HG02840 (cell line): ENCODE measurements at regions not wholly inside any gene's neighbourhood (a gene's known extent, or its start where the extent isn't known, plus 50 kb on each side); places are given as distances from the start of the nearest gene placed in this dataset.
A peak's percentile ranks its signal among the peaks of the same experiment; 100 is the strongest.

Experiments
- ATAC-seq: cut with Tn5 transposase; IDR thresholded peaks from one replicate; pipeline ENCODE4 v1.9.1; 2021; ENCODE audit warnings: mild to moderate bottlenecking, moderate library complexity, moderate number of reproducible peaks; ENCODE audit not compliant: unreplicated experiment, low FRiP score

GRCh38 chr15:93476491-93477177, 387.6 kb upstream of the RGMA start:
- ATAC-seq, result no peak

DNA sequence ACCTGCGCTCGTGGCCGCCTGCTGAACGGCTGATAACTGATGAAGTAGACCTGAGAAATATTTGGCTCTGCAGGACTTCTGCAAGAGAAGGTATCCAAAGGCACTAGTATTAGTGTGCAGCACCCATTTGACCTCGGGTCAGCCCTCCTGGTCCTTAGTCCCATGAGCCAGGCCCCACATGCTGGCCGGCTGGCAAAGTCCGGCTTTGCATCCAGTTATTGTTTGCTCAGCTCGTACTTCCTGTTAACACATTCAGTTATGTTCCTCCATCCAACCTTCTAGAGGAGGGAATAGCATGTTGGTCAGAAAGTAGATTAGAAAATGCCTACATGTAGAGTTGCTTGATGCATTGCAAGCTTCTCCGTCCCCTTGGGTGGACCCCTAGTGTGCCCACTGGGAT, 385.7 kb upstream of the RGMA start:
- no peak for ATAC-seq

- ATAC-seq, result no peak
These were observed 381.0 kb upstream of the RGMA start for GRCh38 chr15:93469994-93470393.

DNA sequence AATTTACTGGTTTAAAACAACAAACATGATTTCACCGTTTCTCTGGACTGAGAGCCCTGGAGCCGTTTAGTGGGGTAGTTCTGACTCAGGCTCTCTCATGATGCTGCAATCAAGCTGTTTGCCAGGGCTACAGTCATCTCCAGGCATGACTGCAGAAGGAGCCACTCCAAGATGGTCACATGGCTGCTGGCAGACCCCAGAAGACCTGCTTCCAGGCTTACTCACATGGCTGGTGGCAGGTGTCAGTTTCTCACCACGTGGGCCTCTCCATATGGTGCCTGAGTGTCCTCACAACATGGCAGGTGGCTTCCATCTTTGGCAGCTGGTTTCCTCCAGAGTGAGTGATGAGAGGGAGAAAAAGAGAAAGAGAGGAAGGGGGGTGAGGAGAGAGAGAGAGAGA, 378.3 kb upstream of the RGMA start:
- ATAC-seq, result no peak

DNA sequence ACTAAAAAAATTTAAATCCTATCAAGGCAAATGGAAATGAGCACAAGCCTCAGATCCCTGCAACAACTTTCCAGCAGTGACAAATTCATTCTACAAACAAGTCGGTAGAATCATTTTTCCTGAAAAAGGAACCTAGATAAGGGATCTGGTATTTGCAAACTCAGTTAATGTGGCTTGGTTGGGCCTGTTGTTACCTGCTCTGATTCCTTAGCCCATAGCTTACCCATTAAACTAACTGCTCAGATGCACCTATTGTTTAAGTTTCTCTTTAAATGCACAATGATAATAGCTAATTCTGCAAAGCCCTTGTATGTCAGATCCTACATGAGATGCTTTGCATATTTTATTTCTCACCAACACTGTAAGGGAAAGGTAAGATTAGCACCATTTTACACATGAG, 377.4 kb upstream of the RGMA start:
- ATAC-seq, result no peak

GRCh38 chr15:93462690-93463089, 373.7 kb upstream of the RGMA start:
- no peak for ATAC-seq

DNA sequence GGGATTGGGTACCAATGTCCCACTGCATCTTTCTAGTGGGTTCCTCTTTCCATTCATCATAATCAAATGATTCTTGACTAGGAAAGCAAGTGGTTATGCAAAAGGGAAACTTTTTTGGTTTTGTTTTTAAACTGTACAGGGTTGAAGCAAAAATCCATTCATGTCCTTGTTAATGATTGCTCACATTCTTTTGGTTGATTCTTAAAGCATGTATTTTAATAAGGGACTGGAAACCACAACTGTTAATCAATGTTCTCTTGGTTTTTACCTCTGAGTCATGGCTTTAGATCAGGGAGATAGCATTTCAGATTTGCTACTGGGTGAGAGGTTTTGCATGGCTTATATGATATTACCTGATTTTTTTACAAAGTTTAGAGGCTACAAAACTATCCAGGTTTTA, 371.7 kb upstream of the RGMA start:
- ATAC-seq, result peak; percentile 86

- ATAC-seq, result no peak
These were observed 370.4 kb upstream of the RGMA start for GRCh38 chr15:93459396-93459795.

GRCh38 chr15:93458597-93458996, 369.6 kb upstream of the RGMA start:
- no peak for ATAC-seq

- ATAC-seq, result no peak
These were observed 365.8 kb upstream of the RGMA start for GRCh38 chr15:93454788-93455187.

- ATAC-seq, result no peak
These were observed 363.7 kb upstream of the RGMA start for GRCh38 chr15:93452537-93453211.

DNA sequence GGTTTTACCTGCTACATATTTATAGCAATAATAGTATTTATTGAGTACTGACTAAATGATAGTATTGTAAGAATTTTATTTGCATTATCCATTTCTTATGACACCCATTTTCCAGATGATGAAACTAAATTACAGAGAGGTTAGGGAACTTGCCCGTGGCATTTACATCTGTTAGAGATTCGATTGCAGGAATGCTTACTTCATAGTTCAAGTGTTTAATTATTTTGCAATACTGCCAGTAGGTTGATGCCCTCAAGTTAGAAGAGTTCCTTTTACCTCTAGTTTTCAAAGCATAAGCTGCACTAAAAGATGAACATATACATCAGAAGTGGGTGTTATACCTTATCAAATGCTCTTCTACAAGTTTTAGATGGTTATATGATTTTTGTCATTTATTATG, 362.8 kb upstream of the RGMA start:
- no peak for ATAC-seq

DNA sequence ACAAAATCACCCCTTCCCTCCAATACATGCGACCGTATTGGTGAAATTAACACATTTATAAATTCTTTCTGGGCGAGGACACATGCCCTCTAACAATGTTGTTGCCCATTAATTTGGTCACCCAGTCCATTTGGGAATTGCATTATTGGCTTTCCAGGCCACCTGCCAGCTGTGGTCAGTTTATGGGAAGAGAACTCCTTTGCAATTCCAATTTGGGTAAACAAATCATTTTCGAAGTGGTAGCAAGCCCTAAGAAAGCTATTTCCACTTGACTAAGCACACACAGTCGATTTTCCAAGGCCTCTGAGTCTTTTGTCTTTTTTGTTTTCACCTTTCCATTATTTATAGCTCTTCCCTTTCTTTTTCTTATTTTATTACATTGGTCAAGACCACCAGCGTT, 362.3 kb upstream of the RGMA start:
- no peak for ATAC-seq

GRCh38 chr15:93449798-93450197, 360.8 kb upstream of the RGMA start:
- ATAC-seq, result no peak

DNA sequence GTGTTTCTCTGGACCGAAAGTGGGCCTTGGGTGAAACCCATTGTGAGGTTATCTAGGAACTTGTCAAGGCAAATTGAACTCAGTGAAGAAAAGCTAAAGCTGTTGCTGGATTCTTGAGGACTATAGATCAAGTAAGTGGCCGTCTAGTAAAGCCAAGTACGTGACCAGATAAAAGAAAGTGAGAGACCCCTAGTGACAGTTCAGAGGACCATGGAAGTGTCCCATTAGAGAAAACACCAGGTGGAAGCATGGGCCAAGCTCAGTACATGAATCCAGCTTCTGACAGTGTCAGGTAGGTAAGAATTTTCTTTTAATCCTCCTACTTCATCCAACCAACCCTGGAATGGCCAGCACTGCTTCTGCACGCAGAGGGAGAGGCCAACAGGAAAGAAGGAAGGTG, 349.3 kb upstream of the RGMA start:
- no peak for ATAC-seq

DNA sequence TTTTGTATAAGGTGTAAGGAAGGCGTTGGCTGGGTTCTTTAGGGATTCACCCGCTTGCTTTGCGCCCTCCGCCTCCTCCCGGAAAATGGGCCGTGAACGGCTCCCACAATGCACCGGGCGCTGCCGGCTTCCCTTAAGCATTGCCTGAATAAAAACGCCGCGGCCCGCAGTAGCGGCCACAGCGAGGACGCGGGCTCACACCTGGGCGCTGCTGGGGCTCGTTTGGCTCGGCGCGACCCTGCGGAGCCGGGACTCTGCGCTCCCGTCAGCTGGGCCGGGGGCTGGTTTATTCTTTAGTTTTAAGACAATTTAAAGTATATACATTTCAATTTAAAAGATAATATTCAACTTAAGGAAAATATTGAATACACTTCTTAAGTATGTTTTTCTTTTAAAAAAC, 343.5 kb upstream of the RGMA start:
- no peak for ATAC-seq

DNA sequence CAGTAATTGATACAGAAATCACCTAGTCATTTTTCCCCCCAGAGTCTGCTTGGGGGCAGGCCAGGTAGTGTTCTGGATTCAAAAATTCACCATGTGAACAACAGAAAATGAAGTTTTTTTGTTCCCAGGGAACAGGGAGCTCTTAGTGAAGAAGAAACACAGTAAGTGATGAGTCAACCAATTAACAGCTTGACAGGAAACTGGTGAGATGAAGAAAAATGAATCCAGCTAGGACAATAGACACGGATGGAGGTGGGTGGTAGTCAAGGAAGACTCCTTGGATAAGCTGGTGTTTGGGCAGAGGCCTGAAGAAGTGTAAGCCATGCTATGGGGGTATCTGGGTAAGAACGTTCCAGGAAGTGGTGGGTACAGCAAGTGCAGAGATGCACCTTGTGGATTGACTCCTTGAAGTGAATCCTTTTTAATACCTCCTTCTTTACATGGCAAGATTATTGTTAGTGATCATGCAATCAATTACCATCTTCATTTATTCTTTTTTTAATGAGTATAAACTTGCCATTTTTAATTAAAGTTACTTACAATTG, 339.9 kb upstream of the RGMA start:
- ATAC-seq, result no peak

DNA sequence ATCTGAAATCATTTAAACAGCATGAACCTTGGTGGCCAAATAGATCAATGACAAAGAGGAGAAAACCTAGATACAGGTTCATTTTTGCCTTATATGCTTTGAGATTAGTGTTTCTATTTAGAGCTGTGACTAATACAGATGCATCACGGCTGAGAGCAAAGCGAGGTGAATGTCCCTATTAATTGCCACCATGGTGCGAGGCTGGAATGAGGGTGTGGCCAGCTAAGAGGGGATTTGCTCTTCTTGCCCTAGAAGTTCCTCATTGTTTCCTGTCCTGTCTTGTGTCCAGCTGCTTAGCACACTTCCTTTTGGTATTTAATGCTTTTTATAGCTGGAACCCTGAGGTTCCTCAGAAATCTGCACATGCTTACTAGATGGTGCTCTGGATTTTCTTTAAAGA, 339.1 kb upstream of the RGMA start:
- ATAC-seq, result no peak

- ATAC-seq, result no peak
These were observed 335.1 kb upstream of the RGMA start for GRCh38 chr15:93424131-93424530.

DNA sequence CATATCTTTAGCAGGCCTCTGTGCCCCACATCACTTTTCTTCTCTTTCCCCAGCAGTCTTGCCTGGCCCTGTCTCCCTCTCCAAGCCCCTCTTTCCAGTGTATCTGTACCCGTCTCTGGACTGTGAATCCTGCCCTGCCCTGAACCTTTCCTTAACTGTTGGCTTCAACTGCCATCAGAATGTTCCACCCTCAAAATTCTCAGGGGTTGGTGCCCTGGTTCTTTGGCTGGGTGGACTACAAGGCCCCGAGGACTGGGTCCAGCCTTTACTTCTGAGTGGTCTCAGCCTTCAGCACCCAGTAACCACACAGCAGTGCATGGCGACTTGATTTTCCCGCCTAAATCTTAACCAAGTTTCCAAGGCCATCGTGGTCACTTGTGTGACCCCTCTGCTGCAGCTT, 333.5 kb upstream of the RGMA start:
- no peak for ATAC-seq

- ATAC-seq, result no peak
These were observed 331.5 kb upstream of the RGMA start for GRCh38 chr15:93420477-93420876.

- ATAC-seq, result no peak
These were observed 331.0 kb upstream of the RGMA start for GRCh38 chr15:93420050-93420452.
